ENCODE measurements at regions not wholly inside any gene's neighbourhood (a gene's known extent, or its start where the extent isn't known, plus 50 kb on each side); places are given as distances from the start of the nearest gene placed in this dataset.

DNA sequence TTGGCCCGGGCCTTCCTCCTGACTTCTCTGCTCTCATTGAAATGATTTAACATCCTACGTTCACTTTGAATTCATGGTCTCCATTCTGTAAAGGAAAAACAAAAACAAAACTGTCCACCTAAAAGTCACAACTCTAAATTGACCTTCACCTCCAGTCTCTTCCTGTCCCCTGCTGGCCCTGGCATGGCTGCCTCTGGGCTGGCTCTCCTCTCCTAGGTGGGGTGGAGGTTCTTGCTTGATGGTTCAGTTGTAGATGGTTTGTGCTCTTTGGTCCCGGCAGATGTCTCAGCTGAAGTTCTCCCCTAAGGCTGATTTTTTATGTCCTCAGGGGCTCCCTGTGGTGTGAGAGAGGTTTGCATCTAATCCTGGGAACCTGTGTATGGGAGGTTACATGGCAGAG lies 121.1 kb downstream of the ACKR3 start:
- TF ChIP-seq GATA2 (IDR thresholded peaks at IDR 0.05; ENCODE audit: low read depth, low read length) (no peak), GATA3 (IDR thresholded peaks at IDR 0.05; ENCODE audit: low read depth, low read length) (no peak)

Data from SH-SY5Y (cell line).